Muscle of back (tissue), 3 donors: ENCODE measurements at regions not wholly inside any gene's neighbourhood (a gene's known extent, or its start where the extent isn't known, plus 50 kb on each side); places are given as distances from the start of the nearest gene placed in this dataset.

Experiments used
- DNase-seq, 3 donors: peaks; one replicate each; pipeline versions ENCODE4 v3.0.0 to v3.0.0-alpha.2; 2013

DNA sequence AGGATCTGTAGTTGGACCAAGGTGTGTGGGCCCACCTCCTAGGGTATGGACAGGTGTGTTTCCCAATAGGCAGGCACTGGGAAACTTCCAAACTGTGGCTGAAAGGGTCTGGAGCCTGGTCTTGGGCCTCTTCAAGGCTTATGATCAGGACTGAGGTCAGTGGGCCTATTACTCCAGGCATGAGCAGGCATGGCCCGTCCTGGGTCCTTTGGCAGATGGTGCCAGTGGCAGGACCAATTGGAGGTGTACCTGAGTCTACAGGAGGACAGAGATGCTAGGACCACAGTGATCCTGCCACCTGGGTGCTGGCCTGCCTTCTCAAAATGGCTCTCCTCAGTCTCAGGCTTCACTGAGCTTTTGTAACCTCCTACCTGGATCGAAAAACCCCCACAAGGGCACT is 95.4 kb downstream of the RAB18 start:
- no peak for DNase-seq

- DNase-seq = no peak
Measured at GRCh38 chr10:27600930-27601329, 96.8 kb downstream of the RAB18 start.

- no peak for DNase-seq
Measured at GRCh38 chr10:27601503-27601902, 97.4 kb downstream of the RAB18 start.

- peak in 1 of 3 donors; percentile 60 for DNase-seq
Measured at GRCh38 chr10:27601946-27602538, 97.9 kb downstream of the RAB18 start.

GRCh38 chr10:27603104-27603503 is 99.0 kb downstream of the RAB18 start:
- no peak for DNase-seq

DNA sequence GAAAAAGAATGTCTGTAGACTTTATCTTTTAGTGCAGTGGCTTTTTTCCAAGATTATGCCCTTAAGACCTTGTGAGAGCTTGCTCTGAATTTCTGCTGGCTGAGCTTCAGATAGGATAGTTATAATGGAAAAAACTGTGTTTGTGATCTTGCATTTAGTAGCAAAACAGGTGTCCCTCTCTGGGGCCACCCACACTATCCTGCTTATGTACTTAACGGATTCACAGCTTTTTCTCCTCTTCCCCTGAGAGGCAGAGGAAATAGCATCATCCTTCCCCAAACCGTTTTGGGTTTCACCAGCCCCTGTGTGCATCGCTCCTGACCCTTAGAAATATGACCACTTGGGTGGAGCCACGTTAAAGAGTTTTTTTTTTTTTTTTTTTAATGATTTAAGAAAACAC is 101.2 kb downstream of the RAB18 start:
- DNase-seq = peak in 1 of 3 donors; percentile 62

DNA sequence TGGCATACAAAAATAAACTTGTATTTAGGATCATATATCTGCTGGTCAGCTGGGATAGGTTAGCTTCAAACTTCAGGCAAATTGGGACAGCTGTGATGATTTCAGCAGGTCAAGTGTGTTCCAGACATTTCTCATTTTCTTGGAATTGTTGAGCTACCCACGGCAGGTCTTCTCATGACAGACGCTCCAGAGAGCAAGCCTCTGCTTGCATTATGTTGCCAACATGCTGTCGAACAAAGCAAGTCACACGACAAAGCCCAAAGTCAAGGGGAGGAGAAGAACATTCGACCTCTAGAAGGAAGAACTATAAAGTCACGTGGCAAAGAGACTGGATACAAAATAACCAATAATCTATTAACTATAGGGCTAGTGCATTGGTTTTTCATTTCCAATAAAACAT is 103.5 kb downstream of the RAB18 start:
- DNase-seq = no peak

GRCh38 chr10:27611236-27611635 is 107.1 kb downstream of the RAB18 start:
- no peak for DNase-seq

GRCh38 chr10:27611744-27612550 is 107.8 kb downstream of the RAB18 start:
- peak in 2 of 3 donors; percentile 61 to 83 for DNase-seq

DNA sequence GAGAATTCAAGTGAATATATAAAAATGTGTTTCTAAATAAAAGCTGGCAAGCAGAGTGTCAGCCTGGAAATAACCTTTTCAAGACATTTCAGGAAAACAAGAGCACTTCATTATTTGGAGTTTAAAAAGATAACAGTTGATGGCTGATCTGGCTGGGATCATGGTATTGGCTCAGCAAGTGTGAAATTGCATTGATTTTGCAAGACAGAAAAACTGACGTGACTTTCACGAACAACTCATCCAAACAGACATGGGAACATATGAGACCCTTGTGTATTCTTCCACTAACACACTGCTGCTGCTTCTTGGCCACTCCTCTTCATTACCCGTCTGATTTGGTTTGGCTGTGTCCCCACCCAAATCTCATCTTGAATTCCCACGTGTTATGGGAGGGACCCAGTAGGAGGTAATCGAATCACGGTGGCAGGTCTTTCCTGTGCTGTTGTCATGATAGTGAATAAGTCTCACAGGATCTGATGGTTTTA is 108.5 kb downstream of the RAB18 start:
- peak in 1 of 3 donors; percentile 58 for DNase-seq

GRCh38 chr10:27614776-27615175 is 110.7 kb downstream of the RAB18 start:
- DNase-seq = no peak

GRCh38 chr10:27618036-27618615 is 114.0 kb downstream of the RAB18 start:
- DNase-seq = no peak

- no peak for DNase-seq
Measured at GRCh38 chr10:27618906-27619305, 114.8 kb downstream of the RAB18 start.

GRCh38 chr10:27619329-27619728 is 115.2 kb downstream of the RAB18 start:
- DNase-seq = no peak

- DNase-seq = peak; percentile 88 to 95 (median 94)
Measured at GRCh38 chr10:27620430-27621397, 116.6 kb downstream of the RAB18 start.

DNA sequence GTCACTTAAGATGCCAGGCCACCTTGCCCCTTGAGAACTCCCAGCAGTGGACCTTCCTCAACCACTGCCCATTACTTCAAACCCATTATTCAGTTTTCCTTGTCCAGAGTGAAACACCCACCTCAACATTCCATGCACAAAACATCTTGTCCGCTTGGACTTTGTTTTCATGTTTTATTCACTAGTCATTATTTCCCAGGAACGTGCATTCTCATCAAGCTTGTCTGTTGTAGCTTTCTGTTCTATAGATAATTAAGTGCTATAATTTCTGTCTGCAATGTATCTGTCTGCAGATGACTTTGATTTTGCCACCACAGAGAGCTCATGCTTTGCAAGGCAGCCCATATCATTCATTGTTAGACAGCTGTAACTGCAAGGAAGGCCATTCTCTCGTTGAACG is 117.4 kb downstream of the RAB18 start:
- no peak for DNase-seq

GRCh38 chr10:27622596-27622995 is 118.5 kb downstream of the RAB18 start:
- no peak for DNase-seq
